HAP-1 (cell line): ENCODE measurements at regions not wholly inside any gene's neighbourhood (a gene's known extent, or its start where the extent isn't known, plus 50 kb on each side); places are given as distances from the start of the nearest gene placed in this dataset.

Experiments
- DNase-seq, 2 experiments: peaks; one replicate each; pipeline ENCODE4 v3.0.0-alpha.2; 2016 to 2020; ENCODE audit warnings: low spot score in 2 of 2
- H3K27me3 ChIP-seq: fragments of 250-450 bp; sonication (Bioruptor Pico); 2 replicates; pipeline ENCODE4 v1.5.1; 2020; ENCODE audit warnings: low read depth, mild to moderate bottlenecking, moderate library complexity
- H3K36me3 ChIP-seq: fragments of 250-450 bp; sonication (Bioruptor Pico); replicated peaks from 2 replicates; pipeline ENCODE4 v1.5.1; 2020; ENCODE audit warnings: mild to moderate bottlenecking
- H3K4me1 ChIP-seq: fragments of 250-450 bp; sonication (Bioruptor Pico); 2 replicates; pipeline ENCODE4 v1.5.1; 2020; ENCODE audit warnings: mild to moderate bottlenecking
- H3K4me3 ChIP-seq: fragments of 250-450 bp; sonication (Bioruptor Pico); 2 replicates; pipeline ENCODE4 v1.5.1; 2020; ENCODE audit warnings: mild to moderate bottlenecking, moderate library complexity
- H3K9me3 ChIP-seq: fragments of 250-450 bp; sonication (Bioruptor Pico); 2 replicates; pipeline ENCODE4 v1.5.1; 2020; ENCODE audit warnings: mild to moderate bottlenecking, moderate library complexity
- in situ Hi-C: fragments of 300-500 bp; cut with MboI; formaldehyde crosslinking; loops from 3 replicates; pipeline ENCODE4 v1.14.3; 2020; ENCODE audit warnings: low sequenced_read_pairs, inconsistent platforms, mixed read lengths

DNA sequence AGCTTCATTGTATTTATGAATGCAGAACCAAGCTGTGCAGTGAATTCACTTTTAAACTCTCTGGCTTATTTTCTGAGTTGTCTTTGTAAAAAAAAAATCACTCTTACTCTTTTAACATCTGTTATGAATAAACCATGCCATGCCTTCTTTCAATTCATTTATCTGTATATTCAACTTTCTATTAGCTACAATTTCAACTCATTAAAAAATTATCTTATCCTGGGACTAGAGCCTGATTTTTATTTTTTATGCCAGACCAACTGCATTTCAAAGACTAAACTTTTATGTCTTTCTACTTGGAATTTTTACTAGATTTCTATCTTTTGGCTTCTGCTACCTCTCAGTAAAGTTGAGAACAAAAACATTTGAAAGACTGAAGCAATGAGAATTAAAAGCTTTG is 342.7 kb downstream of the DEPDC1B start:
- DNase-seq, result no peak
- no peaks in the 10 kb centered on the region for H3K9me3 ChIP-seq
- in situ Hi-C loops, result no loop called here
- H3K4me1 ChIP-seq, result no peaks in the 10 kb centered on the region
- no peaks in the 10 kb centered on the region for H3K27me3 ChIP-seq
- no peak overlapping the region for H3K4me3 ChIP-seq
- H3K36me3 ChIP-seq, result no peaks in the 10 kb centered on the region

DNA sequence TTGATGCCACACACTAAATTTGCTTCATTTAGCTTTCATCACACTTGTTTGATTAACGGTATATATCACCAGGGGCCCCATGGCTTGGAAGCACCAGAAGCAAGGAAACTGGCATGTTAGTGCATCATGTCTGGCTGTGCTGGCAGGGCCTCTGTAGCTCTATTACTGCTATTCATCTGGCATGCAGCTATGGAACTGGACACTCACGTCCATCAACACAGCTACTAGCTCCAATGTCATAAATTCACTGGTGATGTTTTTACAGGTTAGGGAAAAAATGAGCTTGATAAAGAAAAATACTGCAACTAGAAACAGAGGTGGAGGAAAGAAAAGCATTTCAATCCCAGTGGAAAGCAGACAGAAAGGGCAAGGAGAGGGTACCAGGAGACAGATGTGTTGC is 343.2 kb downstream of the DEPDC1B start:
- no peak for DNase-seq
- H3K27me3 ChIP-seq, result no peaks in the 10 kb centered on the region
- in situ Hi-C loops, result no loop called here
- H3K4me3 ChIP-seq, result no peak overlapping the region
- H3K36me3 ChIP-seq, result no peaks in the 10 kb centered on the region
- H3K9me3 ChIP-seq, result no peaks in the 10 kb centered on the region
- H3K4me1 ChIP-seq, result no peaks in the 10 kb centered on the region

DNA sequence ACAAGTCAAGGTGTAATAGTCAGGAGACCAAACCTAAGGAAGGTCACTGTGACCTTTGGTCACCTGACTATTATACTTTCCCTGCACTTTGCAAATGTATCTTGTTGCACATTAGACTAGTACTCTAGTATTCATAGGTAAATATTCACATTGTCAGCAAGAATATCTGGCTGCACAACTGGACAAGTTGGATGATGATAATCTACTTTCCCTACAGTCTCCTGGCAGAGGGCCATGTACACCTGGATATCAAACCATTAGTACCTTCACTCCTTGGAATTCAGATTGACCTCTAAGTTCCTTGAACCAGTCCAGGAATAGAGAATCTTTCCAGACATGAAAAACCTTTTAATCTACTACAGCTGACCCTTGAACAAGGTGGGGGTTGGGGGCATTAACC is 344.8 kb downstream of the DEPDC1B start:
- Histone ChIP-seq H3K9me3 (no peaks in the 10 kb centered on the region), H3K4me1 (no peaks in the 10 kb centered on the region), H3K4me3 (no peak overlapping the region), H3K27me3 (no peaks in the 10 kb centered on the region), H3K36me3 (no peaks in the 10 kb centered on the region)
- DNase-seq, result no peak
- in situ Hi-C loops, result no loop called here

DNA sequence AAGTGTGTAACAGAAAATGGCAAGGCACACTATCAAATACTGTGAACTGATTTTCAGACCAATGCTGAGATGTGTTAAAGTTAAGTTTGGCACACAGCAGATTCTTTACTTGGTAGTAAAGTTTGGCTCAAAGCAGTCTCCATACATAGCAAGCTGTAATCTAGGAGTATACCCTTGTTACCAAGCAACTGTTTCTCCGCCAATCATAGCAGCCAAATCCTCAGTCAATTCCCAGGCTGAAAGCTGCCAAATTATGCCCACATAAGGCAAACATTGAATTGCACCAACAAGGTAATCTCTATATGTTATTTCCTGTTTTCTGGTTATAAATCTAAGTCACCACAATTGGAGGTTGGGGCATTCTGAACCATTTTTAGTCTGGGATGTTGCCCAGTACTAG is 345.7 kb downstream of the DEPDC1B start:
- Histone ChIP-seq H3K4me1 (no peaks in the 10 kb centered on the region), H3K36me3 (no peaks in the 10 kb centered on the region), H3K27me3 (no peaks in the 10 kb centered on the region), H3K9me3 (no peaks in the 10 kb centered on the region), H3K4me3 (no peak overlapping the region)
- in situ Hi-C loops, result no loop called here
- DNase-seq, result no peak

DNA sequence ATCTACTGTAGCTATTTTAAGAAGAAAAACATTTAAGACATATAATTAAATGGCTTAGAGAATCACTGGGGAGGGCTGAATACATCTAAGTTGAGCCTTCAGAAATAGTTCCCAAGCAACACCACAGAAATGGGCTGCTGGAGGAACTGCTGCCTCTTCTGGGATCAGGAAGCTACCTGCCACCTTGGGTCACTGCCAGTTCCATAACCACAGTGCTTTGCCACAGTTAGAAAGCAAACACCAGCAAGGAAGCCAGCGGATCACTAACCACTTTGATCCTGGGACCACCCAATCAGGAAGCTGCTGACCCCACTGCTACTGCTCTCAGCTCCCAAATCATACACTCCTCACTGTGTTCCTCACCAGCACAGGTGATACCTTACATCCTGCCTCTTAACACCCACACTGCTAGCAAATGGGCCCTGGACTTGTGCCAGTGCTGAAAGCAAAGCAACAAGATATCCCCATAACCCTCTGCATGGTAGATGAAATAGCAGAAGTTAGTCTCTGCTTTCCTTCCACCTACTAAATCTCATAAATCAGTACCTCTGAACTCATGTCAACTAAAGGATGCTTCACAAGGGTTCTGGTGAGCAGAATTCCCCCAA is 346.9 kb downstream of the DEPDC1B start:
- Histone ChIP-seq H3K9me3 (no peaks in the 10 kb centered on the region), H3K36me3 (no peaks in the 10 kb centered on the region), H3K4me1 (no peaks in the 10 kb centered on the region), H3K4me3 (no peak overlapping the region), H3K27me3 (no peaks in the 10 kb centered on the region)
- no peak for DNase-seq
- in situ Hi-C loops, result no loop called here

DNA sequence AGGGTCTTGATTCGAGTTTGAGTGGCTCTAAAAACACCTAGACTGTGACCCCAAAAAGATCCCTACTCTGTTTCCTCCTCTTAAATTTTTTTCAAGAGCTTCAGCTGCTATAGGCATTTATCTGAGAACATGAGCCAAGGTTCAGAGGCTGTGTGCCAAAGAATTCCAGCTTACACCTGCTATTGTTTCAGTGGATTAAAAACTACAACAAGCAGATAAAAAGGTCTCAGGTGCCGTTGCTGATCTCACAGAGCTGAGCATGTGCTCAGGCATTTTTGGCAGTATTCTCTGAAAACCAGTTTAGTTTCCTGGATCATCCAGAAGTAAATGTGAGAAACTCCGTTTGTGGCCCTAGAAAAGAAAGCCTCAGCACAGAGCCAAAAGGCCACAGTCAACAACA is 349.2 kb downstream of the DEPDC1B start:
- in situ Hi-C loops, result no loop called here
- Histone ChIP-seq H3K4me3 (no peak overlapping the region), H3K9me3 (no peaks in the 10 kb centered on the region), H3K27me3 (no peaks in the 10 kb centered on the region), H3K4me1 (no peaks in the 10 kb centered on the region), H3K36me3 (no peaks in the 10 kb centered on the region)
- no peak for DNase-seq

DNA sequence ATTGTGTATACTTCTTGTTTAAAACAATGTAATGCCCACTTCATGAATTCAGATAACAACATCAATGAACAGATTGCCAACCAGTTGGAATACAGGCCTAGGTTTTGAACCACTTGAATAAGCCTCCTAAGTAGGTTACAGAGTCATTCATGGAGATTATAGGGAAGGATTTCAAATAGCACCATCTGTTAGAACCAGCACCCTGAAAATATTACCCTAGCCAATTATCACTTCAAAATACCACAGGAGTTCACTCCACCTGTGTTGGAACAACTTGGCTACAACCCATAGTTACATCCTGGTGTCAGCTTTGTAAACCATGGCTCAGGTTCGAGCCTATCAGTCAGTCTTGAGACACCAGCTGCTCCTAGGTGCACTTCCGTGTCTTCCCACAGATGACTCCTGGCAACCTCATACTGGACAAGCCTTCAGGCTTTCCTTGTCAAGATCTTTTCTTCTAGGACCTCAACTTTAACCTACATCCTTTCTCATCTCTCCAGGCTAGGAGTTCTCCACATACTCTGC is 350.0 kb downstream of the DEPDC1B start:
- H3K36me3 ChIP-seq, result no peaks in the 10 kb centered on the region
- no peaks in the 10 kb centered on the region for H3K27me3 ChIP-seq
- H3K4me3 ChIP-seq, result no peak overlapping the region
- in situ Hi-C loops, result no loop called here
- no peaks in the 10 kb centered on the region for H3K4me1 ChIP-seq
- no peak for DNase-seq
- no peaks in the 10 kb centered on the region for H3K9me3 ChIP-seq

DNA sequence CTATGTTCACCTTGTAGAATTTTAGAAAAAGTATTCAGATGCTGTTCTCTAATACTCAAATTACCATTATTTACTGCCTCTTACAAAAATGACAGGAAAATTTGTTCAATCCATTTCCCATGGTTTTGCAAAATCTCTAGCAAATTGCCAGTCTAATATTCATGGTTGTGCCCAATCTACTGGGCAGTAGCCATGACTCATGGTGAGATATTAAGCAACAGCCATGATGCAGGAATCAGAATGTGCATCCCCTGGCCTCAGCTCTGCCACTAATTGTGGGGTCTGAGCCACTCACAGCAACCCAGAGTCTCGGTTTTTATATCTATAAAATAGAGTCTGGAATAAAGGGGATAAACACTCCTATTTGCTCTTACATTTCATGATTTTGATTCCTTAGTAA is 353.6 kb downstream of the DEPDC1B start:
- in situ Hi-C loops, result no loop called here
- Histone ChIP-seq H3K36me3 (no peaks in the 10 kb centered on the region), H3K4me3 (no peak overlapping the region)

DNA sequence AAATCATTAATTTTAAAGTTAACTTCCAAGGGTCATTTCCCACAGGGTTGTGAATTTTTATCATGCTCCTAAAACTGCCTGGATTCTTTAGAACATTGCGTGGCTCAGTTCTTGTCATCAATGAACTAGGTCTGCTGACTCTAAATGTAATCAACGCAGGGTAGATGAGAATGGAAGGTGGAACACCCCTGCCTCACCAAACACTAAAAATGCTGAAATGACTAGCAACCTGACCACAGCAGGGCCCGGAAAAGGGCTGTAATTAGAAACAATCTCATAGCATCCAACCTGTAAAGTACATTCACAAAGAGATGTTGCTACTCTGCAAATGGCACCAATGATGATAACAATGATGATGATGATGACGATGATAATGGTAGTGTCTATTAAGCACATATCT is 356.9 kb downstream of the DEPDC1B start:
- Histone ChIP-seq H3K36me3 (no peaks in the 10 kb centered on the region), H3K9me3 (no peaks in the 10 kb centered on the region), H3K27me3 (no peaks in the 10 kb centered on the region), H3K4me3 (no peak overlapping the region), H3K4me1 (no peaks in the 10 kb centered on the region)
- DNase-seq, result no peak
- in situ Hi-C loops, result no loop called here

More for the DNA sequence above, 353.6 kb downstream of the DEPDC1B start:
- H3K9me3 ChIP-seq, result no peaks in the 10 kb centered on the region
- no peak for DNase-seq
- no peaks in the 10 kb centered on the region for H3K4me1 ChIP-seq
- no peaks in the 10 kb centered on the region for H3K27me3 ChIP-seq

DNA sequence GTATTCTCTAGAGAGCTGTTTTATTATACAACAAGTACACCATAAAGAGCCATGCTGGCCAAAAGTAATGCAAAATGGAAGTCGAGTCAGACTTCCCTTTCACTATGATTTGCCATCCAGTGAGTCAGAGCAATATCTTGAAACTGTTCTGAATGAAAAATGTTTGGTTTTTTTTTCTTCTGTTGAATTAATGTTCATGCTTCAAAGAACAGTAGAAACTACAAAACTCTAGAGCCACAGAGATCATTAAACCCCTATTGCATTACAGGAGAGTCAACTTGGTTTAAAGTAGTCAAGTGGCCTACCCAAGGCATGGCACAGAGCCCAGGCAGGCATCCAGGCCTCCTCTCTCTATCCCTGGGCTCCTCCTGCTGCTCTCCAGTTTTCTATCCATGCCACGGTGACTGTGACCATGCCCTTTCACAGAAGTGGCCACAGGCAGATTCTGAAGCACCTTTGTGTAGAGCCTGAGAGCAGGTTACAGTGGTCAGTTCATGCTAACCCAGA is 358.9 kb downstream of the DEPDC1B start:
- Histone ChIP-seq H3K4me3 (no peak overlapping the region), H3K36me3 (no peaks in the 10 kb centered on the region), H3K27me3 (no peaks in the 10 kb centered on the region), H3K9me3 (no peaks in the 10 kb centered on the region), H3K4me1 (no peaks in the 10 kb centered on the region)
- DNase-seq, result no peak
- in situ Hi-C loops, result no loop called here

DNA sequence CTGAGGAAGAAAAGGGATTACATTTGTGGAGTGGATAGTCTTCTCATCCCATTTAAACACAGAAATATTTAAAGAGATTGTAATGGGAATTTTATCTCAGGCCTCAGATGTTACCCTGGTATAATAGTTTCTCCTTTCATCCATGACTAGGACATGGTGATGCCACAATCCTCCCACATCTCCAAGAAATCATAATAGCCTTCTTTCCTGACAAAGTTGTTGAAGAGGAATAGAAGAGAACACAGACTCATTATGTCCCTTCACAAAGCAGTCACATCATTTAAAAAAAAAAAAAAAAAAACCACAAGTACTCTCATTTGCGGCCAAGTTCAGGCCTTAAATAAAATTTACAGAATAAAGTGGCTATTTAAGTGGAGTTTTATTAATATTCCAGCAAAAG is 359.6 kb downstream of the DEPDC1B start:
- Histone ChIP-seq H3K36me3 (no peaks in the 10 kb centered on the region), H3K27me3 (no peaks in the 10 kb centered on the region), H3K4me1 (no peaks in the 10 kb centered on the region), H3K9me3 (no peaks in the 10 kb centered on the region), H3K4me3 (no peak overlapping the region)
- no peak for DNase-seq
- in situ Hi-C loops, result no loop called here

DNA sequence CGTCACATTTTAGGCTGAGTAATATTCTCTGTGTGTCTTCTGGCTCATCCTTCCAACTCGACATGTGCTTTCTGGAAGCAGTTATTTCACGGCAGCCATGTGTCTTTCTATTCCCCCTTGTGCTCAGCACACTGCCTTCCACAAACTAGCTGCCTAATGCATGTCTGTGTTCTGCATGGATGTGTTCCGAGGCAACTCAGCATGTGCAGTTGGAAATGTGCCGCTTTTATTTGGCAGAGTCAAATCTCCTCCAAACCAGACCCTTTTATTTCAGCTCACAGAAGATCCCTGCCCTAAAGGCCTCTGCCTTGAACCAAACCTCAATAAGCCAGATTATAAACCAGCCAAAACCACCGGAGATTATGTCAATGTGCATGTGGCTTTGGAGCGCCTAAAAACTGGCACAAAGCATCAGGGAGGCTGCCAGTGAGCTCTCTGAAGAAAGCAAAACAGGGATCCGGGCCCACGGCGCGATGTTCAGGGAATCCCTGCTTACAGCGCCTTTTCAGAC is 360.2 kb downstream of the DEPDC1B start:
- Histone ChIP-seq H3K4me3 (no peak overlapping the region), H3K9me3 (no peaks in the 10 kb centered on the region), H3K36me3 (no peaks in the 10 kb centered on the region), H3K27me3 (no peaks in the 10 kb centered on the region), H3K4me1 (no peaks in the 10 kb centered on the region)
- in situ Hi-C loops, result no loop called here
- DNase-seq, result no peak

DNA sequence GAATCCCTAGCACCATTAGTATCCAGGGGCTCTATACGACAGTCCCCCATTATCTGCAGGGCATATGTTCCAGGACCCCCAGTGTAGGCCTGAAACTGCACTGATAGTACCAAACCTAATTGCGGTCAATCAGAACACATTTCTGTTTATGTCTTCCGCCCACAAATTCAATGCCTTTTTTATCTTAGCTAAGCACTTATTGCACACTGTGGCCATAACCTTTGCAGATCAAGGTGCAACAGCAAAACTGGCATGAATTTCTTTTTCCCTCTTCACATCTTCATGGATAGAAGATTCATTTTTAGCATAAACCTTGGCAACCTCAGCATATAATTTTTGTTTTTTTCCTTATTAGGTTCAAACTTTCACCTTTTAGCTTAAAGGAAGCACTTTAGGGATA is 361.1 kb downstream of the DEPDC1B start:
- Histone ChIP-seq H3K4me1 (no peaks in the 10 kb centered on the region), H3K27me3 (no peaks in the 10 kb centered on the region), H3K36me3 (no peaks in the 10 kb centered on the region), H3K4me3 (no peak overlapping the region), H3K9me3 (no peaks in the 10 kb centered on the region)
- in situ Hi-C loops, result no loop called here
- DNase-seq, result no peak

DNA sequence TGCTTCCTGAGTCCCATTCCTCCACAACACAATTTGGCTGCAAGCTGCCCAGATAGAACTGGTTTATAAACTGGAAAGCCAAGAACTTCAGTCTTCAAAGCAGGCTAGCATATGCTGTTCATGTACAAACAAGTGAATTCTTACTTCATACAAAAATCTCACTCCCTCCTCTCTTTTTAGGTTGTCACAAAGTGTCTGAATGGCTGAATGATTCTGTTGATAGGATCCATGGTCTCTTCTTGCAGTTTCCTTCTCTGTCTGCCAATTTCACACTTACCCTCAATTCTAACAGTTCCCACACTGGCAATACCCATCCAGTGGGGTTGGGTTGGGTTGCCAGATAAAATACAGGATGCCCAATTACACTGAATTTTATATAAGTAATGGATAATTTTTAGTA is 363.5 kb downstream of the DEPDC1B start:
- no peaks in the 10 kb centered on the region for H3K4me1 ChIP-seq
- in situ Hi-C loops, result no loop called here
- H3K27me3 ChIP-seq, result no peaks in the 10 kb centered on the region
- DNase-seq, result no peak
- no peak overlapping the region for H3K4me3 ChIP-seq
- no peaks in the 10 kb centered on the region for H3K9me3 ChIP-seq
- no peaks in the 10 kb centered on the region for H3K36me3 ChIP-seq

DNA sequence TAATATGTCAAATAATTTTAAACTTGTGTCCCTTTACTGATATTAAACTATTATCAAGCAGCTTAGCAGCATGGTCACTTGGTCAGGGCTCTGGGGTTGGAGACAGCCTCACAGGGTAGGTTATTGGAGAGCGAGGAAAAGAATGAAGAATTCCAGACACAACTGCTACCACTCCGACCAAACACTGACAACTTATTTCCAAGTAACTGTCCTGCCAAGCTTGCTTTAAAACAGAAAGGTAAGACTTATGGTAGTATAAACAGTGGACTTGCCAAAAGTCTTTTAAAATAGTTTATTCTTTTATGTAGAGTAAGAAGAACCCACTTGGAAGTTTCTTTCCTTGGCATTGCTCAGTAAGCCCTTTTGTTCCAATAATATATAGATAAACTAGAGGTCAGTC is 364.1 kb downstream of the DEPDC1B start:
- Histone ChIP-seq H3K4me3 (no peak overlapping the region), H3K27me3 (no peaks in the 10 kb centered on the region), H3K9me3 (no peaks in the 10 kb centered on the region), H3K36me3 (no peaks in the 10 kb centered on the region), H3K4me1 (no peaks in the 10 kb centered on the region)
- in situ Hi-C loops, result no loop called here
- no peak for DNase-seq
